Type B pancreatic cell (in vitro differentiated cells): ENCODE measurements at regions not wholly inside any gene's neighbourhood (a gene's known extent, or its start where the extent isn't known, plus 50 kb on each side); places are given as distances from the start of the nearest gene placed in this dataset.

Experiments used
- DNase-seq: peaks from one replicate; pipeline ENCODE4 v3.0.0; 2021; ENCODE audit warnings: mixed read lengths; ENCODE audit not compliant: unreplicated experiment; ENCODE audit errors: extremely low spot score
- H3K27ac Mint-ChIP-seq: 2 replicates; pipeline ENCODE4 v1.8.0; 2021; ENCODE audit warnings: mild to moderate bottlenecking, mixed read lengths
- H3K27me3 Mint-ChIP-seq: 2 replicates; pipeline ENCODE4 v1.8.0; 2021; ENCODE audit warnings: mixed read lengths
- H3K36me3 Mint-ChIP-seq: 2 replicates; pipeline ENCODE4 v1.8.0; 2021; ENCODE audit warnings: mixed read lengths
- H3K4me1 Mint-ChIP-seq: one replicate; pipeline ENCODE4 v1.8.0; 2021; ENCODE audit warnings: mixed read lengths; ENCODE audit not compliant: unreplicated experiment
- H3K4me3 Mint-ChIP-seq: 2 replicates; pipeline ENCODE4 v1.8.0; 2021; ENCODE audit warnings: mild to moderate bottlenecking, mixed read lengths
- H3K9me3 Mint-ChIP-seq: 2 replicates; pipeline ENCODE4 v1.8.0; 2021; ENCODE audit warnings: mixed read lengths
- TF ChIP-seq, protein P1 (sequence below): fragments of 200-600 bp; sonication (generic); conservative IDR thresholded peaks from 2 replicates; pipeline ENCODE4 v1.5.0; 2021; ENCODE audit warnings: antibody characterized with exemption, mild to moderate bottlenecking

GRCh38 chr13:62837895-62838294 is 1422.2 kb upstream of the PCDH20 start:
- Mint-ChIP-seq H3K27ac (no peak overlapping the region), H3K4me1 (no peaks in the 10 kb centered on the region), H3K9me3 (no peaks in the 10 kb centered on the region), H3K36me3 (no peaks in the 10 kb centered on the region), H3K27me3 (peaks cover 5% of the 10 kb centered on the region), H3K4me3 (no peak overlapping the region)
- TF ChIP-seq, protein P1, sequence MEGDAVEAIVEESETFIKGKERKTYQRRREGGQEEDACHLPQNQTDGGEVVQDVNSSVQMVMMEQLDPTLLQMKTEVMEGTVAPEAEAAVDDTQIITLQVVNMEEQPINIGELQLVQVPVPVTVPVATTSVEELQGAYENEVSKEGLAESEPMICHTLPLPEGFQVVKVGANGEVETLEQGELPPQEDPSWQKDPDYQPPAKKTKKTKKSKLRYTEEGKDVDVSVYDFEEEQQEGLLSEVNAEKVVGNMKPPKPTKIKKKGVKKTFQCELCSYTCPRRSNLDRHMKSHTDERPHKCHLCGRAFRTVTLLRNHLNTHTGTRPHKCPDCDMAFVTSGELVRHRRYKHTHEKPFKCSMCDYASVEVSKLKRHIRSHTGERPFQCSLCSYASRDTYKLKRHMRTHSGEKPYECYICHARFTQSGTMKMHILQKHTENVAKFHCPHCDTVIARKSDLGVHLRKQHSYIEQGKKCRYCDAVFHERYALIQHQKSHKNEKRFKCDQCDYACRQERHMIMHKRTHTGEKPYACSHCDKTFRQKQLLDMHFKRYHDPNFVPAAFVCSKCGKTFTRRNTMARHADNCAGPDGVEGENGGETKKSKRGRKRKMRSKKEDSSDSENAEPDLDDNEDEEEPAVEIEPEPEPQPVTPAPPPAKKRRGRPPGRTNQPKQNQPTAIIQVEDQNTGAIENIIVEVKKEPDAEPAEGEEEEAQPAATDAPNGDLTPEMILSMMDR = no peak
- no peak for DNase-seq

DNA sequence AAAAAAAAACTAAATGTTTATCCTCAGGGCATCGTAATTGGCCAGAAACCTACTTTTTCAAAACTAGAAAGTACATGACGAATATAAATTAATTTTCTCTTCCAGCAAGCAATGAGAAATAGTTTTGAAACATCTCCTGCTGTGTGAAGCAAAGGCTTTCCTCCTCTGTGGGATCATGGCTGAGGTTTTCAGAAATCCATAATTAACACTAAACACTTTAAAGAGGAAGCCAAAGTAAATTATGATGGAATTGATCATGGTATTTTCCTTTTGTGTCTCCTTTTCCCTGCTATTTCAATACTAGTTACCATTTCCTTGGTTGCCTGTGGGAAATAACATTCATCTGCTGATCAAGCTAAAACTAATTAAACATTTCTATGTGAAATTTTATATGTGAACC is 1413.8 kb upstream of the PCDH20 start:
- Mint-ChIP-seq H3K9me3 (peaks cover 5% of the 10 kb centered on the region), H3K27me3 (no peaks in the 10 kb centered on the region), H3K27ac (no peak overlapping the region), H3K4me3 (no peak overlapping the region), H3K4me1 (no peaks in the 10 kb centered on the region), H3K36me3 (no peaks in the 10 kb centered on the region)
- TF ChIP-seq, protein P1 = no peak
- DNase-seq = no peak

- no peak overlapping the region for H3K27ac Mint-ChIP-seq
- no peaks in the 10 kb centered on the region for H3K4me1 Mint-ChIP-seq
- DNase-seq = no peak
- H3K9me3 Mint-ChIP-seq = no peaks in the 10 kb centered on the region
- TF ChIP-seq, protein P1 = no peak
- H3K36me3 Mint-ChIP-seq = no peaks in the 10 kb centered on the region
- H3K4me3 Mint-ChIP-seq = no peak overlapping the region
- H3K27me3 Mint-ChIP-seq = no peaks in the 10 kb centered on the region
These were observed 1384.3 kb upstream of the PCDH20 start for GRCh38 chr13:62799931-62800436.

DNA sequence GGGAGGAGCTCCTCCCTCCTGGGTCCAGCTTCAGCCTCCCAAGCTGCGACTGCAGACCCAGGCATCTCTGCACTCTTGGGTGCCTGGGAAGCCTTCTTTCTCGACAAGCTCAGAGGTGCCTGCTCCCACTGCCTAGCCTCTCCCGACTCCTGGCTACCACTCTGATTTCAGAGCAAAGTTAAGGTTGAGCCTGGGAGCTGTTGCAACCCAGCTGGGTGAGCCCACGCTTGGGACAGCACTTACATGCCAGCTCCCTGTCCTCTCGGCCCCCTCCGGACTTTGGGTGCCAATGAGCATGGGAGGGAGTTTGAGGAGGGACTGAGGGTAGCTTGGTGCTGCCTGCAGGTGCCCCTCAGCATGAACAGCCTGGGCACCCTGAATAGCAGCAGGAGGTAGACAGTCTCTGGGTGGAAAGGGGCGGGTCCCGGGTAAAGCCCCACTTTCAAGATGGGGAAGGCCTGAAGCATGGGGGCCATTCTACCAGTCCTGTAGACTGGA is 1383.4 kb upstream of the PCDH20 start:
- H3K27me3 Mint-ChIP-seq = no peaks in the 10 kb centered on the region
- H3K4me1 Mint-ChIP-seq = no peaks in the 10 kb centered on the region
- H3K4me3 Mint-ChIP-seq = no peak overlapping the region
- no peaks in the 10 kb centered on the region for H3K9me3 Mint-ChIP-seq
- TF ChIP-seq, protein P1 = no peak
- no peak overlapping the region for H3K27ac Mint-ChIP-seq
- H3K36me3 Mint-ChIP-seq = no peaks in the 10 kb centered on the region
- DNase-seq = no peak

GRCh38 chr13:62793850-62794249 is 1378.2 kb upstream of the PCDH20 start:
- DNase-seq = no peak
- H3K36me3 Mint-ChIP-seq = no peaks in the 10 kb centered on the region
- H3K27me3 Mint-ChIP-seq = no peaks in the 10 kb centered on the region
- no peak overlapping the region for H3K27ac Mint-ChIP-seq
- H3K4me1 Mint-ChIP-seq = no peaks in the 10 kb centered on the region
- TF ChIP-seq, protein P1 = no peak
- no peak overlapping the region for H3K4me3 Mint-ChIP-seq
- H3K9me3 Mint-ChIP-seq = no peaks in the 10 kb centered on the region

GRCh38 chr13:62781866-62782265 is 1366.2 kb upstream of the PCDH20 start:
- Mint-ChIP-seq H3K4me1 (no peaks in the 10 kb centered on the region), H3K27me3 (no peaks in the 10 kb centered on the region), H3K27ac (no peak overlapping the region), H3K4me3 (no peak overlapping the region), H3K36me3 (no peaks in the 10 kb centered on the region), H3K9me3 (no peaks in the 10 kb centered on the region)
- TF ChIP-seq, protein P1 = no peak
- DNase-seq = no peak
